Mesenchymal stem cell (in vitro differentiated cells and primary cell): ENCODE measurements at regions not wholly inside any gene's neighbourhood (a gene's known extent, or its start where the extent isn't known, plus 50 kb on each side); places are given as distances from the start of the nearest gene placed in this dataset.

Experiments
- DNase-seq: peaks from one replicate; pipeline ENCODE4 v3.0.0-alpha.2; 2013
- H2AFZ ChIP-seq: one replicate; pipeline ENCODE4 v1.6.1; 2013; ENCODE audit warnings: low read depth, mild to moderate bottlenecking, control low read depth, inconsistent platforms, low read length, moderate library complexity
- H2AK5ac ChIP-seq: 2 replicates; pipeline ENCODE4 v1.6.1; 2013; ENCODE audit warnings: low read length, moderate library complexity, mild to moderate bottlenecking, inconsistent platforms; ENCODE audit not compliant: severe bottlenecking
- H2BK120ac ChIP-seq: one replicate; pipeline ENCODE4 v1.6.1; 2013; ENCODE audit warnings: low read depth, mild to moderate bottlenecking, inconsistent platforms, low read length, moderate library complexity
- H2BK12ac ChIP-seq, 2 experiments: one replicate each; pipeline ENCODE4 v1.6.1; 2013; ENCODE audit warnings: inconsistent platforms in 2 of 2, low read length in 2 of 2, mild to moderate bottlenecking in 2 of 2, moderate library complexity in 2 of 2, control low read depth in 1 of 2
- H2BK15ac ChIP-seq: one replicate; pipeline ENCODE4 v1.6.1; 2013; ENCODE audit warnings: mild to moderate bottlenecking, low read depth, inconsistent platforms; ENCODE audit not compliant: poor library complexity, severe bottlenecking
- H2BK5ac ChIP-seq: 2 replicates; pipeline ENCODE4 v1.6.1; 2013; ENCODE audit warnings: low read depth, mild to moderate bottlenecking, low read length, control low read depth, inconsistent platforms; ENCODE audit not compliant: poor library complexity, severe bottlenecking
- H3K14ac ChIP-seq, 2 experiments: one replicate each; pipeline ENCODE4 v1.6.1; 2013; ENCODE audit warnings: inconsistent platforms in 2 of 2, low read length in 2 of 2, control low read depth in 1 of 2, mild to moderate bottlenecking in 1 of 2, moderate library complexity in 1 of 2
- H3K18ac ChIP-seq, 2 experiments: one replicate each; pipeline ENCODE4 v1.6.1; 2013; ENCODE audit warnings: inconsistent platforms in 2 of 2, low read length in 2 of 2, control low read depth in 1 of 2, low read depth in 1 of 2, mild to moderate bottlenecking in 1 of 2
- H3K23ac ChIP-seq, 2 experiments: one replicate each; pipeline ENCODE4 v1.6.1; 2013; ENCODE audit warnings: inconsistent platforms in 2 of 2, low read length in 2 of 2, mild to moderate bottlenecking in 2 of 2, moderate library complexity in 2 of 2, control low read depth in 1 of 2
- H3K27ac ChIP-seq: 2 replicates; pipeline ENCODE4 v1.5.1; 2013; ENCODE audit warnings: mild to moderate bottlenecking, moderate library complexity, low read length, control low read depth, inconsistent platforms; ENCODE audit not compliant: poor library complexity, severe bottlenecking
- H3K27me3 ChIP-seq, 2 experiments: 2 replicates each; pipeline versions ENCODE4 v1.6.1 to v1.7.0; 2013; ENCODE audit warnings: low read length in 2 of 2, mild to moderate bottlenecking in 2 of 2, moderate library complexity in 2 of 2, control low read depth in 1 of 2, inconsistent platforms in 1 of 2; ENCODE audit not compliant: control insufficient read depth in 1 of 2, insufficient read depth in 1 of 2
- H3K36me3 ChIP-seq, 2 experiments: 2 replicates each; pipeline versions ENCODE4 v1.6.1 to v1.7.0; 2013; ENCODE audit warnings: low read length in 2 of 2, control low read depth in 1 of 2, inconsistent platforms in 1 of 2, low read depth in 1 of 2, mild to moderate bottlenecking in 1 of 2; ENCODE audit not compliant: insufficient read depth in 2 of 2, control insufficient read depth in 1 of 2
- H3K4ac ChIP-seq, 2 experiments: one replicate each; pipeline ENCODE4 v1.6.1; 2013; ENCODE audit warnings: inconsistent platforms in 2 of 2, low read length in 2 of 2, mild to moderate bottlenecking in 2 of 2, moderate library complexity in 2 of 2, control low read depth in 1 of 2, low read depth in 1 of 2
- H3K4me1 ChIP-seq: 2 replicates; pipeline ENCODE4 v1.6.1; 2013; ENCODE audit warnings: low read depth, low read length, control low read depth; ENCODE audit not compliant: control insufficient read depth, insufficient read depth
- H3K4me2 ChIP-seq: 2 replicates; pipeline ENCODE4 v1.6.1; 2013; ENCODE audit warnings: low read length, mild to moderate bottlenecking, inconsistent platforms; ENCODE audit not compliant: poor library complexity, severe bottlenecking
- H3K4me3 ChIP-seq, 2 experiments: 2 replicates each; pipeline versions ENCODE4 v1.5.1 to v1.7.0; 2013; ENCODE audit warnings: low read length in 2 of 2, mild to moderate bottlenecking in 2 of 2, control low read depth in 1 of 2, low read depth in 1 of 2; ENCODE audit not compliant: insufficient read depth in 1 of 2
- H3K79me1 ChIP-seq: replicated peaks from 2 replicates; pipeline ENCODE4 v1.6.1; 2013; ENCODE audit warnings: mild to moderate bottlenecking, control low read depth, low read length, inconsistent platforms; ENCODE audit not compliant: poor library complexity, severe bottlenecking
- H3K9ac ChIP-seq: 2 replicates; pipeline ENCODE4 v1.7.0; 2013; ENCODE audit warnings: mild to moderate bottlenecking, low read length, moderate library complexity
- H3K9me3 ChIP-seq: 2 replicates; pipeline ENCODE4 v1.7.0; 2013; ENCODE audit warnings: mild to moderate bottlenecking, low read length; ENCODE audit not compliant: control insufficient read depth
- H4K8ac ChIP-seq: one replicate; pipeline ENCODE4 v1.6.1; 2013; ENCODE audit warnings: inconsistent platforms, mild to moderate bottlenecking, low read length, moderate library complexity
- H4K91ac ChIP-seq: one replicate; pipeline ENCODE4 v1.6.1; 2013; ENCODE audit warnings: mild to moderate bottlenecking, low read length, inconsistent platforms
- WGBS: methylation state at CpG from one replicate; pipeline ENCODE4 v1.1.7; 2013; ENCODE audit warnings: mixed read lengths; 5-methylcytosine and 5-hydroxymethylcytosine counted together

- Histone ChIP-seq H3K23ac (no peak overlapping the region), H3K18ac (no peak overlapping the region), H2BK5ac (no peak overlapping the region), H2BK15ac (no peak overlapping the region), H3K36me3 (no peaks in the 10 kb centered on the region), H3K9ac (no peak overlapping the region), H3K4ac (no peak overlapping the region), H3K9me3 (peaks cover 9% of the 10 kb centered on the region), H3K27me3 (no peaks in the 10 kb centered on the region), H3K79me1 (no peaks in the 10 kb centered on the region), H3K4me1 (no peaks in the 10 kb centered on the region), H4K8ac (no peak overlapping the region), H4K91ac (no peak overlapping the region), H2AK5ac (no peak overlapping the region), H3K4me2 (no peak overlapping the region), H2BK120ac (no peak overlapping the region), H2BK12ac (no peak overlapping the region), H2AFZ (no peak overlapping the region), H3K27ac (no peak overlapping the region), H3K14ac (no peak overlapping the region), H3K4me3 (no peak overlapping the region)
- no peak for DNase-seq
- 80% methylated on average over 6 of the region's 8 CpGs for WGBS
These were observed 434.7 kb upstream of the RBFOX1 start for GRCh38 chr16:6897876-6898485.

- no peaks in the 10 kb centered on the region for H3K27me3 ChIP-seq
- H3K4me1 ChIP-seq = no peaks in the 10 kb centered on the region
- H2BK15ac ChIP-seq = no peak overlapping the region
- no peak overlapping the region for H2AFZ ChIP-seq
- H3K18ac ChIP-seq = no peak overlapping the region
- no peaks in the 10 kb centered on the region for H3K36me3 ChIP-seq
- H3K27ac ChIP-seq = no peak overlapping the region
- H2BK5ac ChIP-seq = no peak overlapping the region
- WGBS = 53% methylated on average over 4 of the region's 4 CpGs
- H3K14ac ChIP-seq = no peak overlapping the region
- H3K79me1 ChIP-seq = no peaks in the 10 kb centered on the region
- H3K9me3 ChIP-seq = no peaks in the 10 kb centered on the region
- no peak overlapping the region for H3K4me3 ChIP-seq
- no peak overlapping the region for H2AK5ac ChIP-seq
- DNase-seq = no peak
- H2BK12ac ChIP-seq = no peak overlapping the region
- no peak overlapping the region for H2BK120ac ChIP-seq
- H4K8ac ChIP-seq = no peak overlapping the region
- no peak overlapping the region for H3K4ac ChIP-seq
- no peak overlapping the region for H3K23ac ChIP-seq
- no peak overlapping the region for H3K9ac ChIP-seq
- H4K91ac ChIP-seq = no peak overlapping the region
- no peak overlapping the region for H3K4me2 ChIP-seq
These were observed 439.7 kb upstream of the RBFOX1 start for GRCh38 chr16:6892966-6893365.

- Histone ChIP-seq H3K9me3 (peaks cover 5% of the 10 kb centered on the region), H2BK120ac (no peak overlapping the region), H4K91ac (no peak overlapping the region), H3K23ac (no peak overlapping the region), H3K4me1 (no peaks in the 10 kb centered on the region), H3K36me3 (no peaks in the 10 kb centered on the region), H2BK15ac (no peak overlapping the region), H3K79me1 (no peaks in the 10 kb centered on the region), H2BK12ac (no peak overlapping the region), H3K4me2 (no peak overlapping the region), H4K8ac (no peak overlapping the region), H2BK5ac (no peak overlapping the region), H3K4me3 (no peak overlapping the region), H3K27ac (no peak overlapping the region), H3K27me3 (no peaks in the 10 kb centered on the region), H2AK5ac (no peak overlapping the region), H3K4ac (no peak overlapping the region), H3K9ac (no peak overlapping the region), H3K18ac (no peak overlapping the region), H3K14ac (no peak overlapping the region), H2AFZ (no peak overlapping the region)
- DNase-seq = no peak
- 82% methylated on average over 2 of the region's 2 CpGs for WGBS
These were observed 441.1 kb upstream of the RBFOX1 start for GRCh38 chr16:6891496-6891895.

GRCh38 chr16:6888531-6888930 is 444.1 kb upstream of the RBFOX1 start:
- H2AK5ac ChIP-seq = no peak overlapping the region
- H3K9ac ChIP-seq = no peak overlapping the region
- no peak overlapping the region for H3K4me3 ChIP-seq
- no peaks in the 10 kb centered on the region for H3K27me3 ChIP-seq
- 96% methylated on average over 1 of the region's 2 CpGs for WGBS
- H2AFZ ChIP-seq = no peak overlapping the region
- no peaks in the 10 kb centered on the region for H3K4me1 ChIP-seq
- no peak overlapping the region for H3K27ac ChIP-seq
- no peak overlapping the region for H4K91ac ChIP-seq
- no peak overlapping the region for H3K23ac ChIP-seq
- no peak overlapping the region for H4K8ac ChIP-seq
- no peak for DNase-seq
- no peak overlapping the region for H3K4ac ChIP-seq
- no peak overlapping the region for H2BK15ac ChIP-seq
- H2BK5ac ChIP-seq = no peak overlapping the region
- H3K9me3 ChIP-seq = peaks cover 5% of the 10 kb centered on the region
- H3K14ac ChIP-seq = no peak overlapping the region
- H3K4me2 ChIP-seq = no peak overlapping the region
- H3K79me1 ChIP-seq = no peaks in the 10 kb centered on the region
- no peak overlapping the region for H3K18ac ChIP-seq
- H2BK12ac ChIP-seq = no peak overlapping the region
- no peak overlapping the region for H2BK120ac ChIP-seq
- H3K36me3 ChIP-seq = no peaks in the 10 kb centered on the region
